ENCODE measurements at regions not wholly inside any gene's neighbourhood (a gene's known extent, or its start where the extent isn't known, plus 50 kb on each side); places are given as distances from the start of the nearest gene placed in this dataset.

GRCh38 chr2:11993749-11994148 is 247.3 kb downstream of the LPIN1 start:
- TF ChIP-seq YY1 (IDR thresholded peaks at IDR 0.05; ENCODE audit: insufficient read depth, insufficient read length): no peak
- TF ChIP-seq SUZ12 (IDR thresholded peaks at IDR 0.05; ENCODE audit: extremely low read depth, insufficient read depth, insufficient read length): no peak
